ENCODE measurements at regions not wholly inside any gene's neighbourhood (a gene's known extent, or its start where the extent isn't known, plus 50 kb on each side); places are given as distances from the start of the nearest gene placed in this dataset.

- ChIA-PET POLR2A (no interaction called here), CTCF (no interaction called here)
- Histone ChIP-seq H4K20me1 (ENCODE audit: insufficient read depth) (no peaks in the 10 kb centered on the region), H3K9me3 (no peaks in the 10 kb centered on the region), H2AFZ (ENCODE audit: low read depth) (no peak overlapping the region), H3K36me3 (replicated peaks in 1 of 2; ENCODE audit: control insufficient read depth in 1 of 2, insufficient read depth in 2 of 2, low read length in 1 of 2) (no peaks in the 10 kb centered on the region), H3K79me2 (ENCODE audit: insufficient read depth) (no peaks in the 10 kb centered on the region), H3K9ac (no peak overlapping the region), H3K27ac (ENCODE audit: low read depth in 2 of 2, low read length in 1 of 2) (no peak overlapping the region), H3K4me3 (ENCODE audit: low read depth in 2 of 2, low read length in 1 of 2) (no peak overlapping the region), H3F3A (replicated peaks; ENCODE audit: insufficient read depth) (no peaks in the 10 kb centered on the region), H3K4me2 (no peak overlapping the region), H3K4me1 (ENCODE audit: control insufficient read depth in 1 of 2, insufficient read depth in 2 of 2, low read depth in 1 of 2, low read length in 1 of 2) (no peaks in the 10 kb centered on the region), H3K27me3 (ENCODE audit: insufficient read depth) (no peaks in the 10 kb centered on the region), H3K9me2 (no peaks in the 10 kb centered on the region)
- TF ChIP-seq GABPA (IDR thresholded peaks at IDR 0.05; ENCODE audit: low read depth) (no peak), TAF1 (IDR thresholded peaks at IDR 0.05; ENCODE audit: borderline replicate concordance, low read depth, low read length) (no peak), TCF12 (IDR thresholded peaks at IDR 0.05) (no peak), FOXM1 (IDR thresholded peaks at IDR 0.05; ENCODE audit: low read depth) (no peak), ELF1 (IDR thresholded peaks at IDR 0.05) (no peak)
- TF ChIP-seq, protein P1, sequence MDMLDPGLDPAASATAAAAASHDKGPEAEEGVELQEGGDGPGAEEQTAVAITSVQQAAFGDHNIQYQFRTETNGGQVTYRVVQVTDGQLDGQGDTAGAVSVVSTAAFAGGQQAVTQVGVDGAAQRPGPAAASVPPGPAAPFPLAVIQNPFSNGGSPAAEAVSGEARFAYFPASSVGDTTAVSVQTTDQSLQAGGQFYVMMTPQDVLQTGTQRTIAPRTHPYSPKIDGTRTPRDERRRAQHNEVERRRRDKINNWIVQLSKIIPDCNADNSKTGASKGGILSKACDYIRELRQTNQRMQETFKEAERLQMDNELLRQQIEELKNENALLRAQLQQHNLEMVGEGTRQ (IDR thresholded peaks at IDR 0.05; ENCODE audit: borderline replicate concordance, low read depth, low read length): no peak
- TF ChIP-seq, protein P2, sequence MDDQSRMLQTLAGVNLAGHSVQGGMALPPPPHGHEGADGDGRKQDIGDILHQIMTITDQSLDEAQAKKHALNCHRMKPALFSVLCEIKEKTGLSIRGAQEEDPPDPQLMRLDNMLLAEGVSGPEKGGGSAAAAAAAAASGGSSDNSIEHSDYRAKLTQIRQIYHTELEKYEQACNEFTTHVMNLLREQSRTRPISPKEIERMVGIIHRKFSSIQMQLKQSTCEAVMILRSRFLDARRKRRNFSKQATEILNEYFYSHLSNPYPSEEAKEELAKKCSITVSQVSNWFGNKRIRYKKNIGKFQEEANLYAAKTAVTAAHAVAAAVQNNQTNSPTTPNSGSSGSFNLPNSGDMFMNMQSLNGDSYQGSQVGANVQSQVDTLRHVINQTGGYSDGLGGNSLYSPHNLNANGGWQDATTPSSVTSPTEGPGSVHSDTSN (IDR thresholded peaks at IDR 0.05): no peak
- TF ChIP-seq, protein P3, sequence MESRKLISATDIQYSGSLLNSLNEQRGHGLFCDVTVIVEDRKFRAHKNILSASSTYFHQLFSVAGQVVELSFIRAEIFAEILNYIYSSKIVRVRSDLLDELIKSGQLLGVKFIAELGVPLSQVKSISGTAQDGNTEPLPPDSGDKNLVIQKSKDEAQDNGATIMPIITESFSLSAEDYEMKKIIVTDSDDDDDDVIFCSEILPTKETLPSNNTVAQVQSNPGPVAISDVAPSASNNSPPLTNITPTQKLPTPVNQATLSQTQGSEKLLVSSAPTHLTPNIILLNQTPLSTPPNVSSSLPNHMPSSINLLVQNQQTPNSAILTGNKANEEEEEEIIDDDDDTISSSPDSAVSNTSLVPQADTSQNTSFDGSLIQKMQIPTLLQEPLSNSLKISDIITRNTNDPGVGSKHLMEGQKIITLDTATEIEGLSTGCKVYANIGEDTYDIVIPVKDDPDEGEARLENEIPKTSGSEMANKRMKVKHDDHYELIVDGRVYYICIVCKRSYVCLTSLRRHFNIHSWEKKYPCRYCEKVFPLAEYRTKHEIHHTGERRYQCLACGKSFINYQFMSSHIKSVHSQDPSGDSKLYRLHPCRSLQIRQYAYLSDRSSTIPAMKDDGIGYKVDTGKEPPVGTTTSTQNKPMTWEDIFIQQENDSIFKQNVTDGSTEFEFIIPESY (IDR thresholded peaks at IDR 0.05; ENCODE audit: borderline replicate concordance, low read depth): no peak
- WGBS (ENCODE audit: low lambda C conversion rate): 19% methylated on average over 4 of the region's 4 CpGs
- DNase-seq: no peak
These were observed 68.6 kb upstream of the MAST4 start for GRCh38 chr5:66527478-66528035.

DNA sequence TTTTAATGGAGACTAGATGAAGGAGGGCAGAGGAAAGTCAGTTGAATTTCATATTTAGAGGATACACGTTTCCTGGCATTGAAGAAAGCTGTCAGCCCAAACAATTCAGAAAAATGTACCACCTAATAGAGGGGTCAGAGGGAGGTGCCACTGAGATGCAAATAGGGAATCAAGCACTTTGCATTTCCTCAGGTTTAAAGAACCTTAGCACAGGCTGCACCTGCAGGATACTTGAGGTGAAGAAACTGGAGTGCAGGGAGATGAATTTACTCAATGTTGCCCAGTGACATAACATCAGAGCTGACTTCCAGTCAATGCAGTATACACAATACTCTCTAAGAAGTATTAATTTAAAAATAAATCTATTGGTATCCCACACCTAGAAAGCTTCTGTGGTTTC is 67.0 kb upstream of the MAST4 start:
- Histone ChIP-seq H3K79me2 (ENCODE audit: insufficient read depth) (no peaks in the 10 kb centered on the region), H3K4me3 (ENCODE audit: low read depth in 2 of 2, low read length in 1 of 2) (no peak overlapping the region), H3K4me2 (no peak overlapping the region), H2AFZ (ENCODE audit: low read depth) (no peak overlapping the region), H3K36me3 (replicated peaks in 1 of 2; ENCODE audit: control insufficient read depth in 1 of 2, insufficient read depth in 2 of 2, low read length in 1 of 2) (no peaks in the 10 kb centered on the region), H3F3A (replicated peaks; ENCODE audit: insufficient read depth) (no peaks in the 10 kb centered on the region), H3K27ac (ENCODE audit: low read depth in 2 of 2, low read length in 1 of 2) (no peak overlapping the region), H3K9me2 (no peaks in the 10 kb centered on the region), H3K27me3 (ENCODE audit: insufficient read depth) (no peaks in the 10 kb centered on the region), H4K20me1 (ENCODE audit: insufficient read depth) (no peaks in the 10 kb centered on the region), H3K9ac (no peak overlapping the region), H3K4me1 (ENCODE audit: control insufficient read depth in 1 of 2, insufficient read depth in 2 of 2, low read depth in 1 of 2, low read length in 1 of 2) (no peaks in the 10 kb centered on the region), H3K9me3 (no peaks in the 10 kb centered on the region)
- WGBS (ENCODE audit: low lambda C conversion rate): 4% methylated on average over 1 of the region's 1 CpG
- ChIA-PET POLR2A (no interaction called here), CTCF (no interaction called here)
- TF ChIP-seq RFX5 (IDR thresholded peaks at IDR 0.05; ENCODE audit: low read length) (no peak), FOSL2 (IDR thresholded peaks at IDR 0.05; ENCODE audit: borderline replicate concordance, low read depth) (no peak), TAF1 (IDR thresholded peaks at IDR 0.05; ENCODE audit: borderline replicate concordance, low read depth, low read length) (no peak), NFIC (IDR thresholded peaks at IDR 0.05; ENCODE audit: borderline replicate concordance) (no peak), ELF1 (IDR thresholded peaks at IDR 0.05) (no peak), RAD21 (IDR thresholded peaks at IDR 0.05; ENCODE audit: low read length) (no peak)
- TF ChIP-seq, protein P4, sequence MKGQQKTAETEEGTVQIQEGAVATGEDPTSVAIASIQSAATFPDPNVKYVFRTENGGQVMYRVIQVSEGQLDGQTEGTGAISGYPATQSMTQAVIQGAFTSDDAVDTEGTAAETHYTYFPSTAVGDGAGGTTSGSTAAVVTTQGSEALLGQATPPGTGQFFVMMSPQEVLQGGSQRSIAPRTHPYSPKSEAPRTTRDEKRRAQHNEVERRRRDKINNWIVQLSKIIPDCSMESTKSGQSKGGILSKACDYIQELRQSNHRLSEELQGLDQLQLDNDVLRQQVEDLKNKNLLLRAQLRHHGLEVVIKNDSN (IDR thresholded peaks at IDR 0.05; ENCODE audit: borderline replicate concordance, low read depth): no peak
- TF ChIP-seq, protein P3 (IDR thresholded peaks at IDR 0.05; ENCODE audit: borderline replicate concordance, low read depth): no peak
- no peak for DNase-seq
